ENCODE measurements at regions not wholly inside any gene's neighbourhood (a gene's known extent, or its start where the extent isn't known, plus 50 kb on each side); places are given as distances from the start of the nearest gene placed in this dataset.

GRCh38 chr1:55947446-55947845 lies 631.9 kb downstream of the PLPP3 start:
- Histone ChIP-seq H3K9ac (ENCODE audit: low read depth, low read length) (no peak overlapping the region), H3K4me3 (ENCODE audit: low read depth, low read length) (no peak overlapping the region), H3K27me3 (ENCODE audit: control insufficient read depth, insufficient read depth, low read length) (no peaks in the 10 kb centered on the region), H3K4me1 (ENCODE audit: control insufficient read depth, insufficient read depth, low read length) (no peaks in the 10 kb centered on the region), H3K27ac (ENCODE audit: low read depth, low read length) (no peak overlapping the region), H3K36me3 (ENCODE audit: control insufficient read depth, insufficient read depth, low read length) (no peaks in the 10 kb centered on the region), H3K9me3 (ENCODE audit: control insufficient read depth, insufficient read depth, low read length) (no peaks in the 10 kb centered on the region)

GRCh38 chr1:55943721-55944435 lies 635.5 kb downstream of the PLPP3 start:
- Histone ChIP-seq H3K9ac (ENCODE audit: low read depth, low read length) (no peak overlapping the region), H3K27me3 (ENCODE audit: control insufficient read depth, insufficient read depth, low read length) (no peaks in the 10 kb centered on the region), H3K4me1 (ENCODE audit: control insufficient read depth, insufficient read depth, low read length) (no peaks in the 10 kb centered on the region), H3K27ac (ENCODE audit: low read depth, low read length) (no peak overlapping the region), H3K9me3 (ENCODE audit: control insufficient read depth, insufficient read depth, low read length) (no peaks in the 10 kb centered on the region), H3K36me3 (ENCODE audit: control insufficient read depth, insufficient read depth, low read length) (no peaks in the 10 kb centered on the region), H3K4me3 (ENCODE audit: low read depth, low read length) (no peak overlapping the region)

- Histone ChIP-seq H3K9ac (ENCODE audit: low read depth, low read length) (no peak overlapping the region), H3K4me3 (ENCODE audit: low read depth, low read length) (no peak overlapping the region), H3K4me1 (ENCODE audit: control insufficient read depth, insufficient read depth, low read length) (no peaks in the 10 kb centered on the region), H3K36me3 (ENCODE audit: control insufficient read depth, insufficient read depth, low read length) (no peaks in the 10 kb centered on the region), H3K27ac (ENCODE audit: low read depth, low read length) (no peak overlapping the region), H3K27me3 (ENCODE audit: control insufficient read depth, insufficient read depth, low read length) (no peaks in the 10 kb centered on the region), H3K9me3 (ENCODE audit: control insufficient read depth, insufficient read depth, low read length) (no peaks in the 10 kb centered on the region)
These were observed 636.4 kb downstream of the PLPP3 start for GRCh38 chr1:55943012-55943411.

GRCh38 chr1:55939866-55940265 lies 639.5 kb downstream of the PLPP3 start:
- no peaks in the 10 kb centered on the region for H3K9me3 ChIP-seq (ENCODE audit: control insufficient read depth, insufficient read depth, low read length)
- no peak overlapping the region for H3K27ac ChIP-seq (ENCODE audit: low read depth, low read length)
- H3K4me3 ChIP-seq (ENCODE audit: low read depth, low read length), result no peak overlapping the region
- H3K9ac ChIP-seq (ENCODE audit: low read depth, low read length), result no peak overlapping the region
- no peaks in the 10 kb centered on the region for H3K27me3 ChIP-seq (ENCODE audit: control insufficient read depth, insufficient read depth, low read length)
- no peaks in the 10 kb centered on the region for H3K4me1 ChIP-seq (ENCODE audit: control insufficient read depth, insufficient read depth, low read length)
- no peaks in the 10 kb centered on the region for H3K36me3 ChIP-seq (ENCODE audit: control insufficient read depth, insufficient read depth, low read length)

GRCh38 chr1:55938861-55939260 lies 640.5 kb downstream of the PLPP3 start:
- no peaks in the 10 kb centered on the region for H3K9me3 ChIP-seq (ENCODE audit: control insufficient read depth, insufficient read depth, low read length)
- H3K9ac ChIP-seq (ENCODE audit: low read depth, low read length), result no peak overlapping the region
- H3K36me3 ChIP-seq (ENCODE audit: control insufficient read depth, insufficient read depth, low read length), result no peaks in the 10 kb centered on the region
- no peak overlapping the region for H3K27ac ChIP-seq (ENCODE audit: low read depth, low read length)
- H3K4me1 ChIP-seq (ENCODE audit: control insufficient read depth, insufficient read depth, low read length), result no peaks in the 10 kb centered on the region
- no peak overlapping the region for H3K4me3 ChIP-seq (ENCODE audit: low read depth, low read length)
- no peaks in the 10 kb centered on the region for H3K27me3 ChIP-seq (ENCODE audit: control insufficient read depth, insufficient read depth, low read length)

- Histone ChIP-seq H3K4me1 (ENCODE audit: control insufficient read depth, insufficient read depth, low read length) (no peaks in the 10 kb centered on the region), H3K36me3 (ENCODE audit: control insufficient read depth, insufficient read depth, low read length) (no peaks in the 10 kb centered on the region), H3K27ac (ENCODE audit: low read depth, low read length) (no peak overlapping the region), H3K27me3 (ENCODE audit: control insufficient read depth, insufficient read depth, low read length) (no peaks in the 10 kb centered on the region), H3K9me3 (ENCODE audit: control insufficient read depth, insufficient read depth, low read length) (no peaks in the 10 kb centered on the region), H3K9ac (ENCODE audit: low read depth, low read length) (no peak overlapping the region), H3K4me3 (ENCODE audit: low read depth, low read length) (no peak overlapping the region)
These were observed 641.0 kb downstream of the PLPP3 start for GRCh38 chr1:55938376-55938850.

GRCh38 chr1:55937840-55938375 lies 641.5 kb downstream of the PLPP3 start:
- Histone ChIP-seq H3K4me1 (ENCODE audit: control insufficient read depth, insufficient read depth, low read length) (no peaks in the 10 kb centered on the region), H3K9ac (ENCODE audit: low read depth, low read length) (no peak overlapping the region), H3K27ac (ENCODE audit: low read depth, low read length) (no peak overlapping the region), H3K36me3 (ENCODE audit: control insufficient read depth, insufficient read depth, low read length) (no peaks in the 10 kb centered on the region), H3K27me3 (ENCODE audit: control insufficient read depth, insufficient read depth, low read length) (no peaks in the 10 kb centered on the region), H3K9me3 (ENCODE audit: control insufficient read depth, insufficient read depth, low read length) (no peaks in the 10 kb centered on the region), H3K4me3 (ENCODE audit: low read depth, low read length) (no peak overlapping the region)

- Histone ChIP-seq H3K27me3 (ENCODE audit: control insufficient read depth, insufficient read depth, low read length) (no peaks in the 10 kb centered on the region), H3K9me3 (ENCODE audit: control insufficient read depth, insufficient read depth, low read length) (no peaks in the 10 kb centered on the region), H3K9ac (ENCODE audit: low read depth, low read length) (no peak overlapping the region), H3K27ac (ENCODE audit: low read depth, low read length) (no peak overlapping the region), H3K36me3 (ENCODE audit: control insufficient read depth, insufficient read depth, low read length) (no peaks in the 10 kb centered on the region), H3K4me1 (ENCODE audit: control insufficient read depth, insufficient read depth, low read length) (no peaks in the 10 kb centered on the region), H3K4me3 (ENCODE audit: low read depth, low read length) (no peak overlapping the region)
These were observed 644.1 kb downstream of the PLPP3 start for GRCh38 chr1:55935236-55935635.

GRCh38 chr1:55932402-55932801 lies 647.0 kb downstream of the PLPP3 start:
- Histone ChIP-seq H3K27me3 (ENCODE audit: control insufficient read depth, insufficient read depth, low read length) (no peaks in the 10 kb centered on the region), H3K9me3 (ENCODE audit: control insufficient read depth, insufficient read depth, low read length) (no peaks in the 10 kb centered on the region), H3K9ac (ENCODE audit: low read depth, low read length) (no peak overlapping the region), H3K4me1 (ENCODE audit: control insufficient read depth, insufficient read depth, low read length) (no peaks in the 10 kb centered on the region), H3K27ac (ENCODE audit: low read depth, low read length) (no peak overlapping the region), H3K36me3 (ENCODE audit: control insufficient read depth, insufficient read depth, low read length) (no peaks in the 10 kb centered on the region), H3K4me3 (ENCODE audit: low read depth, low read length) (no peak overlapping the region)

- Histone ChIP-seq H3K27ac (ENCODE audit: low read depth, low read length) (no peak overlapping the region), H3K9me3 (ENCODE audit: control insufficient read depth, insufficient read depth, low read length) (no peaks in the 10 kb centered on the region), H3K4me3 (ENCODE audit: low read depth, low read length) (no peak overlapping the region), H3K36me3 (ENCODE audit: control insufficient read depth, insufficient read depth, low read length) (no peaks in the 10 kb centered on the region), H3K27me3 (ENCODE audit: control insufficient read depth, insufficient read depth, low read length) (no peaks in the 10 kb centered on the region), H3K9ac (ENCODE audit: low read depth, low read length) (no peak overlapping the region), H3K4me1 (ENCODE audit: control insufficient read depth, insufficient read depth, low read length) (no peaks in the 10 kb centered on the region)
These were observed 648.1 kb downstream of the PLPP3 start for GRCh38 chr1:55931081-55931940.

GRCh38 chr1:55929652-55930051 lies 649.7 kb downstream of the PLPP3 start:
- Histone ChIP-seq H3K4me1 (ENCODE audit: control insufficient read depth, insufficient read depth, low read length) (no peaks in the 10 kb centered on the region), H3K27me3 (ENCODE audit: control insufficient read depth, insufficient read depth, low read length) (no peaks in the 10 kb centered on the region), H3K36me3 (ENCODE audit: control insufficient read depth, insufficient read depth, low read length) (no peaks in the 10 kb centered on the region), H3K4me3 (ENCODE audit: low read depth, low read length) (no peak overlapping the region), H3K9me3 (ENCODE audit: control insufficient read depth, insufficient read depth, low read length) (no peaks in the 10 kb centered on the region), H3K9ac (ENCODE audit: low read depth, low read length) (no peak overlapping the region), H3K27ac (ENCODE audit: low read depth, low read length) (no peak overlapping the region)

Measured in HUES48 (cell line).